Inflammatory macrophage treated with lipopolysaccharide for 4 hours (primary cell): ENCODE measurements at regions not wholly inside any gene's neighbourhood (a gene's known extent, or its start where the extent isn't known, plus 50 kb on each side); places are given as distances from the start of the nearest gene placed in this dataset.

Experiments used
- DNase-seq: peaks from one replicate; pipeline ENCODE4 v3.0.0-alpha.2; 2020

GRCh38 chr16:66001432-66001831, 365.1 kb upstream of the CDH5 start:
- no peak for DNase-seq

- DNase-seq: no peak
Observed at GRCh38 chr16:65998443-65998842, 368.0 kb upstream of the CDH5 start.

- DNase-seq: no peak
Observed at GRCh38 chr16:65994291-65994690, 372.2 kb upstream of the CDH5 start.

GRCh38 chr16:65991149-65991701, 375.3 kb upstream of the CDH5 start:
- DNase-seq: no peak

GRCh38 chr16:65989861-65990604, 376.5 kb upstream of the CDH5 start:
- DNase-seq: no peak

GRCh38 chr16:65988024-65988595, 378.4 kb upstream of the CDH5 start:
- DNase-seq: no peak

- no peak for DNase-seq
Observed at GRCh38 chr16:65984296-65984695, 382.2 kb upstream of the CDH5 start.

- DNase-seq: no peak
Observed at GRCh38 chr16:65981057-65981456, 385.4 kb upstream of the CDH5 start.

GRCh38 chr16:65975049-65975708, 391.3 kb upstream of the CDH5 start:
- no peak for DNase-seq

GRCh38 chr16:65967376-65967775, 399.1 kb upstream of the CDH5 start:
- no peak for DNase-seq

GRCh38 chr16:65965628-65966027, 400.9 kb upstream of the CDH5 start:
- no peak for DNase-seq

GRCh38 chr16:65964752-65965151, 401.7 kb upstream of the CDH5 start:
- DNase-seq: no peak

- DNase-seq: no peak
Observed at GRCh38 chr16:65961476-65962143, 404.9 kb upstream of the CDH5 start.

- DNase-seq: no peak
Observed at GRCh38 chr16:65959983-65960382, 406.5 kb upstream of the CDH5 start.

- DNase-seq: no peak
Observed at GRCh38 chr16:65958086-65958485, 408.4 kb upstream of the CDH5 start.

- DNase-seq: no peak
Observed at GRCh38 chr16:65956100-65956499, 410.4 kb upstream of the CDH5 start.

GRCh38 chr16:65954446-65954845, 412.0 kb upstream of the CDH5 start:
- DNase-seq: no peak

GRCh38 chr16:65950211-65950610, 416.3 kb upstream of the CDH5 start:
- DNase-seq: no peak

GRCh38 chr16:65948361-65948760, 418.1 kb upstream of the CDH5 start:
- DNase-seq: no peak

- DNase-seq: no peak
Observed at GRCh38 chr16:65947951-65948350, 418.5 kb upstream of the CDH5 start.

GRCh38 chr16:65945493-65945892, 421.0 kb upstream of the CDH5 start:
- DNase-seq: no peak

GRCh38 chr16:65944361-65944760, 422.1 kb upstream of the CDH5 start:
- no peak for DNase-seq

GRCh38 chr16:65940711-65941110, 425.8 kb upstream of the CDH5 start:
- DNase-seq: no peak

- no peak for DNase-seq
Observed at GRCh38 chr16:65938083-65938482, 428.4 kb upstream of the CDH5 start.
